Limb (tissue), 2 donors: ENCODE measurements at regions not wholly inside any gene's neighbourhood (a gene's known extent, or its start where the extent isn't known, plus 50 kb on each side); places are given as distances from the start of the nearest gene placed in this dataset.
"Not testable (repeated sequence)": the region's sequence is repeated elsewhere in the genome, so short reads cannot be mapped to it uniquely, and the experiment has no call there.

ENCODE experiments used
- DNase-seq, 2 donors: peaks; one replicate each; pipeline ENCODE4 v3.0.0-alpha.2; 2016; ENCODE audit errors: extremely low spot score in 2 of 2

- no peak for DNase-seq
These were observed 61.4 kb downstream of the DDX53 start for GRCh38 chrX:23061116-23061515.

- no peak for DNase-seq
These were observed 62.6 kb downstream of the DDX53 start for GRCh38 chrX:23062359-23062758.

GRCh38 chrX:23066588-23067281 is 67.0 kb downstream of the DDX53 start:
- DNase-seq: no peak

GRCh38 chrX:23075461-23075860 is 75.7 kb downstream of the DDX53 start:
- not testable (repeated sequence) for DNase-seq

- DNase-seq: no peak
These were observed 79.6 kb downstream of the DDX53 start for GRCh38 chrX:23079347-23079746.

GRCh38 chrX:23100826-23101225 is 101.1 kb downstream of the DDX53 start:
- DNase-seq: no peak

- DNase-seq: no peak
These were observed 103.8 kb downstream of the DDX53 start for GRCh38 chrX:23103546-23103945.

GRCh38 chrX:23114241-23114640 is 114.5 kb downstream of the DDX53 start:
- DNase-seq: no peak

- no peak for DNase-seq
These were observed 115.9 kb downstream of the DDX53 start for GRCh38 chrX:23115651-23116050.

GRCh38 chrX:23118163-23118562 is 118.4 kb downstream of the DDX53 start:
- no peak for DNase-seq

GRCh38 chrX:23118890-23119527 is 119.2 kb downstream of the DDX53 start:
- DNase-seq: no peak

- no peak for DNase-seq
These were observed 127.8 kb downstream of the DDX53 start for GRCh38 chrX:23127586-23127985.

- no peak for DNase-seq
These were observed 133.8 kb downstream of the DDX53 start for GRCh38 chrX:23133551-23133950.

- DNase-seq: no peak
These were observed 134.4 kb downstream of the DDX53 start for GRCh38 chrX:23134136-23134535.

- no peak for DNase-seq
These were observed 137.1 kb downstream of the DDX53 start for GRCh38 chrX:23136816-23137215.

- no peak for DNase-seq
These were observed 166.4 kb upstream of the PTCHD1 start for GRCh38 chrX:23168291-23168690.

- no peak for DNase-seq
These were observed 148.7 kb upstream of the PTCHD1 start for GRCh38 chrX:23185951-23186350.

- DNase-seq: no peak
These were observed 146.8 kb upstream of the PTCHD1 start for GRCh38 chrX:23187819-23188218.

- DNase-seq: no peak
These were observed 139.6 kb upstream of the PTCHD1 start for GRCh38 chrX:23194885-23195554.

- DNase-seq: peak in 1 of 2 donors; percentile 17
These were observed 138.9 kb upstream of the PTCHD1 start for GRCh38 chrX:23195761-23196160.

GRCh38 chrX:23201706-23202105 is 132.9 kb upstream of the PTCHD1 start:
- no peak for DNase-seq

- DNase-seq: no peak
These were observed 132.3 kb upstream of the PTCHD1 start for GRCh38 chrX:23202326-23202725.

GRCh38 chrX:23223169-23223568 is 111.5 kb upstream of the PTCHD1 start:
- no peak for DNase-seq
